Epithelial cell of esophagus (primary cell): ENCODE measurements at regions not wholly inside any gene's neighbourhood (a gene's known extent, or its start where the extent isn't known, plus 50 kb on each side); places are given as distances from the start of the nearest gene placed in this dataset.
"Not testable (repeated sequence)": the region's sequence is repeated elsewhere in the genome, so short reads cannot be mapped to it uniquely, and the experiment has no call there.

Experiments used
- DNase-seq: peaks from one replicate; pipeline ENCODE4 v3.0.0; 2010; ENCODE audit warnings: low read depth
- H3K4me3 ChIP-seq: 2 replicates; pipeline ENCODE4 v1.5.1; 2011; ENCODE audit warnings: mild to moderate bottlenecking, low read length, control low read depth
- CTCF ChIP-seq: IDR thresholded peaks from 2 replicates; pipeline ENCODE4 v1.5.1; 2011; ENCODE audit warnings: low read depth, mild to moderate bottlenecking, low read length, control low read depth, inconsistent platforms; ENCODE audit not compliant: insufficient read depth; ENCODE audit errors: missing control alignments

- DNase-seq, result no peak
- no peak overlapping the region for H3K4me3 ChIP-seq
- TF ChIP-seq CTCF, result no peak
These were observed 286.6 kb downstream of the COL11A1 start for GRCh38 chr1:102821707-102822106.

- TF ChIP-seq CTCF, result no peak
- no peak for DNase-seq
- no peak overlapping the region for H3K4me3 ChIP-seq
These were observed 307.9 kb downstream of the COL11A1 start for GRCh38 chr1:102800406-102800805.

- TF ChIP-seq CTCF, result no peak
- DNase-seq, result no peak
- no peak overlapping the region for H3K4me3 ChIP-seq
These were observed 308.8 kb downstream of the COL11A1 start for GRCh38 chr1:102799496-102799895.

- no peak for DNase-seq
- no peak for TF ChIP-seq CTCF
- no peak overlapping the region for H3K4me3 ChIP-seq
These were observed 309.6 kb downstream of the COL11A1 start for GRCh38 chr1:102798718-102799117.

- TF ChIP-seq CTCF, result no peak
- DNase-seq, result no peak
- H3K4me3 ChIP-seq, result no peak overlapping the region
These were observed 311.9 kb downstream of the COL11A1 start for GRCh38 chr1:102796429-102796828.

GRCh38 chr1:102790997-102791396 is 317.3 kb downstream of the COL11A1 start:
- DNase-seq, result no peak
- no peak overlapping the region for H3K4me3 ChIP-seq
- no peak for TF ChIP-seq CTCF

- H3K4me3 ChIP-seq, DNase-seq: not testable (repeated sequence)
These were observed 318.4 kb downstream of the COL11A1 start for GRCh38 chr1:102789951-102790350.

- no peak for DNase-seq
- no peak overlapping the region for H3K4me3 ChIP-seq
- no peak for TF ChIP-seq CTCF
These were observed 324.8 kb downstream of the COL11A1 start for GRCh38 chr1:102783487-102783886.
